GM21576 (cell line): ENCODE measurements at regions not wholly inside any gene's neighbourhood (a gene's known extent, or its start where the extent isn't known, plus 50 kb on each side); places are given as distances from the start of the nearest gene placed in this dataset.
"Not testable (repeated sequence)": the region's sequence is repeated elsewhere in the genome, so short reads cannot be mapped to it uniquely, and the experiment has no call there.

ENCODE experiments used
- ATAC-seq: cut with Tn5 transposase; IDR thresholded peaks from one replicate; pipeline ENCODE4 v1.9.1; 2021; ENCODE audit warnings: mild to moderate bottlenecking, moderate library complexity; ENCODE audit not compliant: unreplicated experiment

- no peak for ATAC-seq
Observed at GRCh38 chr2:7620255-7620654, 703.0 kb downstream of the RNF144A start.

GRCh38 chr2:7621018-7621814 lies 704.0 kb downstream of the RNF144A start:
- no peak for ATAC-seq

GRCh38 chr2:7625392-7626138 lies 708.4 kb downstream of the RNF144A start:
- ATAC-seq: peak; percentile 82

GRCh38 chr2:7626139-7626537 lies 708.9 kb downstream of the RNF144A start:
- ATAC-seq: no peak

- ATAC-seq: no peak
Observed at GRCh38 chr2:7627583-7627982, 710.4 kb downstream of the RNF144A start.

GRCh38 chr2:7632420-7632819 lies 715.2 kb downstream of the RNF144A start:
- no peak for ATAC-seq

- no peak for ATAC-seq
Observed at GRCh38 chr2:7633566-7634153, 716.4 kb downstream of the RNF144A start.

GRCh38 chr2:7634409-7634808 lies 717.2 kb downstream of the RNF144A start:
- no peak for ATAC-seq

GRCh38 chr2:7639476-7639875 lies 722.3 kb downstream of the RNF144A start:
- no peak for ATAC-seq

- not testable (repeated sequence) for ATAC-seq
Observed at GRCh38 chr2:7641272-7641671, 724.1 kb downstream of the RNF144A start.

GRCh38 chr2:7646024-7646423 lies 728.8 kb downstream of the RNF144A start:
- no peak for ATAC-seq

- ATAC-seq: no peak
Observed at GRCh38 chr2:7646661-7647060, 729.4 kb downstream of the RNF144A start.

- no peak for ATAC-seq
Observed at GRCh38 chr2:7648221-7648795, 731.1 kb downstream of the RNF144A start.

- no peak for ATAC-seq
Observed at GRCh38 chr2:7649461-7650228, 732.4 kb downstream of the RNF144A start.

GRCh38 chr2:7653617-7654016 lies 736.4 kb downstream of the RNF144A start:
- ATAC-seq: no peak

GRCh38 chr2:7655629-7656028 lies 738.4 kb downstream of the RNF144A start:
- ATAC-seq: no peak

- ATAC-seq: not testable (repeated sequence)
Observed at GRCh38 chr2:7657526-7657925, 740.3 kb downstream of the RNF144A start.

- ATAC-seq: no peak
Observed at GRCh38 chr2:7658486-7658885, 741.3 kb downstream of the RNF144A start.

GRCh38 chr2:7660816-7661215 lies 743.6 kb downstream of the RNF144A start:
- no peak for ATAC-seq

- ATAC-seq: no peak
Observed at GRCh38 chr2:7661502-7661901, 744.3 kb downstream of the RNF144A start.

- no peak for ATAC-seq
Observed at GRCh38 chr2:7665880-7666279, 748.7 kb downstream of the RNF144A start.
